Breast epithelium (tissue), 4 donors: ENCODE measurements at regions not wholly inside any gene's neighbourhood (a gene's known extent, or its start where the extent isn't known, plus 50 kb on each side); places are given as distances from the start of the nearest gene placed in this dataset.

ENCODE experiments used
- DNase-seq, 2 donors: peaks; one replicate each; pipeline ENCODE4 v3.0.0-alpha.2; 2019; ENCODE audit warnings: low spot score in 2 of 2
- H3K27ac ChIP-seq, 2 donors: fragments of 200-600 bp; sonication (generic) in 1 of 2; one replicate each; pipeline ENCODE4 v1.5.1; 2016 to 2019; ENCODE audit warnings: mild to moderate bottlenecking in 1 of 2
- H3K27me3 ChIP-seq, 2 donors: fragments of 200-600 bp; sonication (generic) in 1 of 2; one replicate each; pipeline versions ENCODE4 v1.5.1 to v1.6.0; 2017 to 2019; ENCODE audit warnings: control low read depth in 1 of 2, mild to moderate bottlenecking in 1 of 2
- H3K36me3 ChIP-seq: fragments of 200-600 bp; one replicate; pipeline ENCODE4 v1.5.1; 2019
- H3K4me1 ChIP-seq, 2 donors: fragments of 200-600 bp; sonication (generic); one replicate each; pipeline ENCODE4 v1.5.1; 2016 to 2019; ENCODE audit warnings: control low read depth in 1 of 2
- H3K4me3 ChIP-seq, 3 donors: fragments of 200-600 bp; sonication (generic); 1 replicate in 2 of 3; 2 replicates in 1 of 3; pipeline ENCODE4 v1.5.1; 2016 to 2019; ENCODE audit warnings: mild to moderate bottlenecking in 3 of 3, moderate library complexity in 2 of 3
- H3K9me3 ChIP-seq, 2 donors: fragments of 200-600 bp; sonication (generic) in 1 of 2; one replicate each; pipeline ENCODE4 v1.5.1; 2016 to 2019; ENCODE audit warnings: control low read depth in 1 of 2
- CTCF ChIP-seq, 3 donors: fragments of 450-650 bp; IDR thresholded peaks; one replicate each; pipeline ENCODE4 v1.5.1; 2016 to 2017; ENCODE audit warnings: antibody characterized with exemption in 3 of 3, mild to moderate bottlenecking in 3 of 3, moderate library complexity in 3 of 3
- POLR2A ChIP-seq: fragments of 450-650 bp; IDR thresholded peaks from one replicate; pipeline ENCODE4 v1.6.1; 2016; ENCODE audit warnings: antibody characterized with exemption, mild to moderate bottlenecking, moderate library complexity
- POLR2AphosphoS5 ChIP-seq, 3 donors: sonication (generic); formaldehyde crosslinking; IDR thresholded peaks; one replicate each; pipeline ENCODE4 v1.6.1; 2017; ENCODE audit warnings: antibody characterized with exemption in 3 of 3
- intact Hi-C: fragments of 100-400 bp; cut with DNase I; formaldehyde crosslinking; loops from one replicate; pipeline ENCODE4 v1.15.1; 2023; ENCODE audit warnings: low total_unique reads

GRCh38 chr9:23477908-23478307, 348.1 kb downstream of the ELAVL2 start:
- no peaks in the 10 kb centered on the region for H3K27me3 ChIP-seq
- DNase-seq = no peak
- TF ChIP-seq POLR2AphosphoS5 (IDR thresholded peaks at IDR 0.05) (no peak), CTCF (IDR thresholded peaks at IDR 0.05) (no peak), POLR2A (no peak)
- intact Hi-C loops = no loop called here
- no peaks in the 10 kb centered on the region for H3K9me3 ChIP-seq
- no peak overlapping the region for H3K27ac ChIP-seq
- no peak overlapping the region for H3K4me3 ChIP-seq
- H3K4me1 ChIP-seq = no peaks in the 10 kb centered on the region
- no peaks in the 10 kb centered on the region for H3K36me3 ChIP-seq

GRCh38 chr9:23483566-23483965, 342.5 kb downstream of the ELAVL2 start:
- TF ChIP-seq POLR2A = no peak
- TF ChIP-seq POLR2AphosphoS5 (IDR thresholded peaks at IDR 0.05) = no peak
- no peak for TF ChIP-seq CTCF (IDR thresholded peaks at IDR 0.05)
- intact Hi-C loops = no loop called here
- Histone ChIP-seq H3K4me3 (no peak overlapping the region), H3K36me3 (no peaks in the 10 kb centered on the region), H3K4me1 (no peaks in the 10 kb centered on the region), H3K27me3 (no peaks in the 10 kb centered on the region), H3K27ac (no peak overlapping the region), H3K9me3 (no peaks in the 10 kb centered on the region)
- no peak for DNase-seq

GRCh38 chr9:23492126-23493002, 333.7 kb downstream of the ELAVL2 start:
- no peaks in the 10 kb centered on the region for H3K4me1 ChIP-seq
- TF ChIP-seq CTCF (IDR thresholded peaks at IDR 0.05) (peak in 1 of 3 donors; percentile 33), POLR2AphosphoS5 (IDR thresholded peaks at IDR 0.05) (no peak)
- no peak overlapping the region for H3K4me3 ChIP-seq
- intact Hi-C loops = no loop called here
- H3K36me3 ChIP-seq = no peaks in the 10 kb centered on the region
- no peak overlapping the region for H3K27ac ChIP-seq
- H3K27me3 ChIP-seq = no peaks in the 10 kb centered on the region
- H3K9me3 ChIP-seq = no peaks in the 10 kb centered on the region
- DNase-seq = no peak

GRCh38 chr9:23493219-23493618, 332.8 kb downstream of the ELAVL2 start:
- no peaks in the 10 kb centered on the region for H3K27me3 ChIP-seq
- H3K36me3 ChIP-seq = no peaks in the 10 kb centered on the region
- H3K4me1 ChIP-seq = no peaks in the 10 kb centered on the region
- H3K27ac ChIP-seq = no peak overlapping the region
- no peak for TF ChIP-seq POLR2A
- TF ChIP-seq POLR2AphosphoS5 (IDR thresholded peaks at IDR 0.05) = no peak
- no peak for TF ChIP-seq CTCF (IDR thresholded peaks at IDR 0.05)
- DNase-seq = no peak
- intact Hi-C loops = no loop called here
- no peak overlapping the region for H3K4me3 ChIP-seq
- no peaks in the 10 kb centered on the region for H3K9me3 ChIP-seq

- no peaks in the 10 kb centered on the region for H3K27me3 ChIP-seq
- TF ChIP-seq CTCF (IDR thresholded peaks at IDR 0.05) = no peak
- TF ChIP-seq POLR2A = no peak
- no peak for TF ChIP-seq POLR2AphosphoS5 (IDR thresholded peaks at IDR 0.05)
- intact Hi-C loops = no loop called here
These were observed 329.4 kb downstream of the ELAVL2 start for GRCh38 chr9:23496489-23497136.

More at GRCh38 chr9:23496489-23497136, 329.4 kb downstream of the ELAVL2 start:
- Histone ChIP-seq H3K9me3 (no peaks in the 10 kb centered on the region), H3K4me3 (no peak overlapping the region), H3K4me1 (no peaks in the 10 kb centered on the region), H3K36me3 (no peaks in the 10 kb centered on the region), H3K27ac (no peak overlapping the region)
- no peak for DNase-seq
